Spleen (tissue), 11 donors: ENCODE measurements at regions not wholly inside any gene's neighbourhood (a gene's known extent, or its start where the extent isn't known, plus 50 kb on each side); places are given as distances from the start of the nearest gene placed in this dataset.

Experiments
- DNase-seq: peaks from one replicate; pipeline ENCODE4 v3.0.0-alpha.2; 2020
- H3K27ac ChIP-seq, 8 donors: fragments of 200-600 bp; sonication (generic) in 7 of 8; 1 replicate in 4 of 8; 2 replicates in 4 of 8; pipeline versions ENCODE4 v1.5.0 to v1.8.0; 2016 to 2021; ENCODE audit warnings: inconsistent platforms in 4 of 8, mild to moderate bottlenecking in 4 of 8, moderate library complexity in 1 of 8
- H3K27me3 ChIP-seq, 7 donors: fragments of 200-600 bp; sonication (generic) in 6 of 7; replicated peaks in 1 of 7; 1 replicate in 4 of 7; 2 replicates in 3 of 7; pipeline versions ENCODE4 v1.5.0 to v1.8.0; 2016 to 2021; ENCODE audit warnings: inconsistent platforms in 3 of 7, mild to moderate bottlenecking in 1 of 7
- H3K36me3 ChIP-seq, 6 donors: fragments of 200-600 bp; sonication (generic) in 5 of 6; 1 replicate in 4 of 6; 2 replicates in 2 of 6; pipeline versions ENCODE4 v1.5.0 to v1.8.0; 2016 to 2021; ENCODE audit warnings: inconsistent platforms in 2 of 6
- H3K4me1 ChIP-seq, 6 donors: fragments of 200-600 bp; sonication (generic) in 5 of 6; 1 replicate in 3 of 6; 2 replicates in 3 of 6; pipeline versions ENCODE4 v1.5.0 to v1.8.0; 2016 to 2021; ENCODE audit warnings: inconsistent platforms in 3 of 6
- H3K4me3 ChIP-seq, 8 donors: fragments of 200-600 bp; sonication (generic) in 7 of 8; 1 replicate in 4 of 8; 2 replicates in 4 of 8; pipeline versions ENCODE4 v1.5.0 to v1.8.0; 2016 to 2021; ENCODE audit warnings: inconsistent platforms in 4 of 8, mild to moderate bottlenecking in 4 of 8, moderate library complexity in 2 of 8
- H3K9me3 ChIP-seq, 8 donors: fragments of 200-600 bp; sonication (generic) in 7 of 8; 1 replicate in 4 of 8; 2 replicates in 4 of 8; pipeline versions ENCODE4 v1.5.0 to v1.8.0; 2016 to 2021; ENCODE audit warnings: inconsistent platforms in 4 of 8
- POLR2A ChIP-seq, 3 donors: fragments of 450-650 bp; IDR thresholded peaks; one replicate each; pipeline ENCODE4 v1.5.1; 2017; ENCODE audit warnings: antibody characterized with exemption in 3 of 3, mild to moderate bottlenecking in 1 of 3
- POLR2AphosphoS5 ChIP-seq, 3 donors: sonication (generic); formaldehyde crosslinking; IDR thresholded peaks; one replicate each; pipeline ENCODE4 v1.5.1; 2017; ENCODE audit warnings: antibody characterized with exemption in 3 of 3
- WGBS, 5 donors: extraction: QIAGEN DNeasy Blood & Tissue Kit in 3 of 5; methylation state at CpG; one replicate each; pipeline versions ENCODE4 v1.1.5 to v1.1.7; 2013 to 2018; 5-methylcytosine and 5-hydroxymethylcytosine counted together
- intact Hi-C: fragments of 100-400 bp; cut with DNase I; formaldehyde crosslinking; loops from one replicate; pipeline ENCODE4 v1.15.0; 2023; ENCODE audit warnings: low total_unique reads
- TF ChIP-seq, protein P1 (sequence below), 11 experiments: fragments of 200-600 bp in 7 of 11; fragments of 450-650 bp in 4 of 11; sonication (generic) in 4 of 11; IDR thresholded peaks in 8 of 11; conservative IDR thresholded peaks in 3 of 11; 1 replicate in 7 of 11; 2 replicates in 4 of 11; pipeline versions ENCODE4 v1.4.0 to v1.8.0; 2016 to 2021; ENCODE audit warnings: antibody characterized with exemption in 11 of 11, inconsistent platforms in 4 of 11, mild to moderate bottlenecking in 1 of 11
- donor health status: healthy with polysubstance abuse.
- donor health status: DM: no; HTN: no; CAD: no; lungs with moderate emphysema.
- donor health status: DM: no; HTN: no; CAD: no.
- donor health status: Bipolar disorder and iron deficiency.
- donor health status: healthy.
- donor health status: DM: no; HTN: no; CAD: no.
- donor health status: DM: yes; HTN: yes; CAD: no.

DNA sequence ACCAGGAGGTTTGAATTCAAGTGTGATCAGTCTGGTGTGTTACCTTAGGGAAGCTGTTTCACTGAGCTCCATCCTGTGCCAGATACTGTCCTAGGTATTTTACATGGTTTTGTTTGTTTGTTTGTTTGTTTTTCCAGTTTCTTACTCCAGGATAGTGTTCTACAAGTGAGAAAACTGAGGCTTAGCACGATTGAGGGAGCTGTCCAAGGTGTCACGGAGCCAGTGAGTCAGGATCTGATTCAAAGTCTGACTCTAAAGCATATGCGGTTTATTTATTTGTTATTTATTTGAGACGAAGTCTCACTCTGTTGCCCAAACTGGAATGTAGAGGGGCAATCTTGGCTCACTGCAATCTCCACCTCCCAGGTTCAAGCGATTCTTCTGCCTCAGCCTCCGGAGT is 79.7 kb upstream of the GNG2 start:
- Histone ChIP-seq H3K27ac (no peak overlapping the region), H3K27me3 (peaks cover 0 to 10% (median 0%) of the 10 kb centered on the region in 7 donors), H3K4me3 (no peak overlapping the region), H3K36me3 (no peaks in the 10 kb centered on the region), H3K9me3 (peaks cover 0 to 8% (median 4%) of the 10 kb centered on the region in 8 donors), H3K4me1 (peaks cover 7 to 30% (median 12%) of the 10 kb centered on the region in 6 donors)
- intact Hi-C loops: loop anchor here (5.0 kb wide), 1 partner anchor 498 kb away; no protein-coding TSS in a partner anchor
- WGBS, 5 donors: 64 to 70% (median 65%) methylated on average over 6 of the region's 6 CpGs
- no peak for DNase-seq
- TF ChIP-seq POLR2A (IDR thresholded peaks at IDR 0.05) (no peak), POLR2AphosphoS5 (IDR thresholded peaks at IDR 0.05) (no peak)
- TF ChIP-seq, protein P1, sequence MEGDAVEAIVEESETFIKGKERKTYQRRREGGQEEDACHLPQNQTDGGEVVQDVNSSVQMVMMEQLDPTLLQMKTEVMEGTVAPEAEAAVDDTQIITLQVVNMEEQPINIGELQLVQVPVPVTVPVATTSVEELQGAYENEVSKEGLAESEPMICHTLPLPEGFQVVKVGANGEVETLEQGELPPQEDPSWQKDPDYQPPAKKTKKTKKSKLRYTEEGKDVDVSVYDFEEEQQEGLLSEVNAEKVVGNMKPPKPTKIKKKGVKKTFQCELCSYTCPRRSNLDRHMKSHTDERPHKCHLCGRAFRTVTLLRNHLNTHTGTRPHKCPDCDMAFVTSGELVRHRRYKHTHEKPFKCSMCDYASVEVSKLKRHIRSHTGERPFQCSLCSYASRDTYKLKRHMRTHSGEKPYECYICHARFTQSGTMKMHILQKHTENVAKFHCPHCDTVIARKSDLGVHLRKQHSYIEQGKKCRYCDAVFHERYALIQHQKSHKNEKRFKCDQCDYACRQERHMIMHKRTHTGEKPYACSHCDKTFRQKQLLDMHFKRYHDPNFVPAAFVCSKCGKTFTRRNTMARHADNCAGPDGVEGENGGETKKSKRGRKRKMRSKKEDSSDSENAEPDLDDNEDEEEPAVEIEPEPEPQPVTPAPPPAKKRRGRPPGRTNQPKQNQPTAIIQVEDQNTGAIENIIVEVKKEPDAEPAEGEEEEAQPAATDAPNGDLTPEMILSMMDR (IDR thresholded peaks at IDR 0.05 in 8 of 11, conservative IDR thresholded peaks at IDR 0.05 in 3 of 11): no peak

DNA sequence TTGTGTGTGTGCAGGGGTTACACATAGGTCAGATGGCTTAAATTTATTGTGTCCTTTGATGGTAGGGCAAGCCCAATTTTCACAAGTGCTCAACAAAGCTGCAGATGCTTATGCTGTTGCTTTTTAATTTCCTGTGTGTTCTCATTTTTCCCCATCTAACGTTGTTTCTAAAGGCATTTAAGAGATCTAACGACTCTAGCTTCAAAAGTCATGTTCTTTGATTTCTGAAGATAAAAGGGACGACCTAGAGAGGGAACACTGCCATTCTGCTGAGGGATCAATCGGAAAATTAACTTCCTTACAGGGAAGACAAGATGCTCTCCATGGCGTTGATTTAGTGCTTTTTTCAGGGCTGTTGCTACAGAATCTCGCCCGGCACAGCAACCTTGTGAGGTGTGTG is 79.0 kb upstream of the GNG2 start:
- peaks cover 6 to 26% (median 12%) of the 10 kb centered on the region in 6 donors for H3K4me1 ChIP-seq
- WGBS, 5 donors: 66 to 76% (median 70%) methylated on average over 7 of the region's 7 CpGs
- H3K4me3 ChIP-seq: no peak overlapping the region
- TF ChIP-seq POLR2A (IDR thresholded peaks at IDR 0.05) (no peak), POLR2AphosphoS5 (IDR thresholded peaks at IDR 0.05) (no peak)
- TF ChIP-seq, protein P1 (IDR thresholded peaks at IDR 0.05 in 8 of 11, conservative IDR thresholded peaks at IDR 0.05 in 3 of 11): no peak
- intact Hi-C loops: loop anchor here (5.0 kb wide), 1 partner anchor 499 kb away; no protein-coding TSS in a partner anchor
- no peak overlapping the region for H3K27ac ChIP-seq
- peaks cover 0 to 10% (median 0%) of the 10 kb centered on the region in 7 donors for H3K27me3 ChIP-seq
- no peaks in the 10 kb centered on the region for H3K36me3 ChIP-seq
- DNase-seq: no peak
- H3K9me3 ChIP-seq: peaks cover 0 to 14% (median 11%) of the 10 kb centered on the region in 8 donors

DNA sequence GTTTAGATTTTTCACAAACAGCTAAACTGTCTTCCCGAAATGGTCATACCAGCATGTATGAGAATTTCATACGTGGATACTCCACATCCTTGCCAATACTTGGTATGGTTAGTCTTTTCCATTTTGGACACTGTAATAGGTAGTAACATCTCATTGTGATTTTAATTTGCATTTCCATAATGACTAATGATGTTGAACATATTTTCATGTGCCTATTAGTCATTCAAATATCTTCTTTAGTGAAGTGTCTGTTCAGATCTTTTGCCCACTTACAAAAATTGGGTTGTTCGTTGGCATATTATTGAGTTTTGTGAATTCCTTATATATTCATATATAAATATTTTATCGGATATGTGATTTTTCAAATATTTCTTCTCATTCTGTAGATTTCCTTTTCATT is 78.0 kb upstream of the GNG2 start:
- Histone ChIP-seq H3K9me3 (peaks cover 0 to 25% (median 20%) of the 10 kb centered on the region in 8 donors), H3K27ac (no peak overlapping the region), H3K4me1 (peaks cover 4 to 21% (median 12%) of the 10 kb centered on the region in 6 donors), H3K36me3 (no peaks in the 10 kb centered on the region), H3K4me3 (no peak overlapping the region), H3K27me3 (peaks cover 0 to 10% (median 0%) of the 10 kb centered on the region in 7 donors)
- WGBS, 5 donors: 88 to 97% (median 91%) methylated on average over 4 of the region's 4 CpGs
- intact Hi-C loops: loop anchor here (5.0 kb wide), 1 partner anchor 500 kb away; no protein-coding TSS in a partner anchor
- no peak for DNase-seq
- TF ChIP-seq POLR2AphosphoS5 (IDR thresholded peaks at IDR 0.05) (no peak), POLR2A (IDR thresholded peaks at IDR 0.05) (no peak)
- TF ChIP-seq, protein P1 (IDR thresholded peaks at IDR 0.05 in 8 of 11, conservative IDR thresholded peaks at IDR 0.05 in 3 of 11): no peak

DNA sequence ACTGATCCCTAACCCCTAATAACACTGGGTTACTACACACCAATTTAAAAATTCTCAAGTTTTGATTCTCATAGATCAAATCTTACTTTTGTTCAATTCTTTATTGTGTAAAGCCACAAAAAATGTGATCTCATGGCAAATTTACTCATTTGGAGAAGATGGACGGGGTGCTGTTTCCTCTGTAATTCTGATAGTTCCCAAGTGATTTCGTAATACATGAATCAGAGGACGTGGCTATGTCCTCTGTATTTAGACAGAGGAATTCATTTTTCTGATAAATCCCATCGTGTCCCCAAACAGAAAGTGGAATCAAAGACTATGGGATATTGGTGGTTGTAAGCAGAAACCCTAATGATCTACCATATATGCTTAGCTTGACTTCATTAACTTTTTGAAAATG is 76.6 kb upstream of the GNG2 start:
- Histone ChIP-seq H3K36me3 (no peaks in the 10 kb centered on the region), H3K27ac (peak overlapping the region in 4 of 8 donors; percentile 25 to 32 (median 30)), H3K27me3 (peaks cover 0 to 10% (median 0%) of the 10 kb centered on the region in 7 donors), H3K4me1 (peaks cover 4 to 21% (median 12%) of the 10 kb centered on the region in 6 donors), H3K9me3 (peaks cover 0 to 29% (median 21%) of the 10 kb centered on the region in 8 donors), H3K4me3 (no peak overlapping the region)
- TF ChIP-seq, protein P1 (IDR thresholded peaks at IDR 0.05 in 8 of 11, conservative IDR thresholded peaks at IDR 0.05 in 3 of 11): no peak
- TF ChIP-seq POLR2AphosphoS5 (IDR thresholded peaks at IDR 0.05) (no peak), POLR2A (IDR thresholded peaks at IDR 0.05) (no peak)
- intact Hi-C loops: loop anchor here (5.0 kb wide), 1 partner anchor 501 kb away; no protein-coding TSS in a partner anchor
- WGBS, 5 donors: 27 to 36% (median 35%) methylated on average over 4 of the region's 4 CpGs
- DNase-seq: no peak
